Fibroblast of pulmonary artery (primary cell): ENCODE measurements at regions not wholly inside any gene's neighbourhood (a gene's known extent, or its start where the extent isn't known, plus 50 kb on each side); places are given as distances from the start of the nearest gene placed in this dataset.

Experiments used
- DNase-seq: peaks from one replicate; pipeline ENCODE4 v3.0.0-alpha.2; 2010; ENCODE audit warnings: low read depth
- H3K4me3 ChIP-seq: replicated peaks from 2 replicates; pipeline ENCODE4 v1.5.1; 2011; ENCODE audit warnings: low read depth, mild to moderate bottlenecking, control low read depth, low read length, moderate library complexity
- CTCF ChIP-seq: IDR thresholded peaks from 2 replicates; pipeline ENCODE4 v1.5.1; 2011; ENCODE audit warnings: mild to moderate bottlenecking, control low read depth, low read length, inconsistent platforms; ENCODE audit errors: missing control alignments

DNA sequence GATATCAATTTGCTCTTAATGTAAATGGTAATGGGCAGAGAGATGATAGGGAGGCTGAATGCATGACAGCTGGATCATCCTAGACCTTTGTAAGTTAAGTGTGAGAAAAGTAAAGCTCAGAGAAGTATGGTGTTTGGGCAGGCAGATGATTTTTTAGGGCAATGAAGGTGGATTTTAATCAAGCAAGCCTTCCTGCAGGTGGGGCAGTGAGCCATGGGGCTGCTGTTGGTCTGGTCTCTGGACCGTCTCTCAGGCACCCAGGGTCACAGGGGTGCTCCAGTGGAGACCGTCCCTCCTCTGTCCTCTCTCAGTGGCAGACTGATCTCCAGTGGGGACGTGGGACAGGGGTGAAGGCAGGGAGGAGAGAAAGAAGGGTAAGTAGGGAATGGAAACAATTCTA is 69.8 kb upstream of the STK17B start:
- H3K4me3 ChIP-seq: no peak overlapping the region
- no peak for DNase-seq
- no peak for TF ChIP-seq CTCF

- no peak for TF ChIP-seq CTCF
- no peak overlapping the region for H3K4me3 ChIP-seq
- DNase-seq: no peak
Measured at GRCh38 chr2:196242131-196242620, 70.8 kb upstream of the STK17B start.

GRCh38 chr2:196244516-196244915 is 73.1 kb upstream of the STK17B start:
- no peak overlapping the region for H3K4me3 ChIP-seq
- no peak for TF ChIP-seq CTCF
- DNase-seq: no peak

- TF ChIP-seq CTCF: no peak
- DNase-seq: peak; percentile 55
- H3K4me3 ChIP-seq: no peak overlapping the region
Measured at GRCh38 chr2:196244966-196245365, 73.6 kb upstream of the STK17B start.

DNA sequence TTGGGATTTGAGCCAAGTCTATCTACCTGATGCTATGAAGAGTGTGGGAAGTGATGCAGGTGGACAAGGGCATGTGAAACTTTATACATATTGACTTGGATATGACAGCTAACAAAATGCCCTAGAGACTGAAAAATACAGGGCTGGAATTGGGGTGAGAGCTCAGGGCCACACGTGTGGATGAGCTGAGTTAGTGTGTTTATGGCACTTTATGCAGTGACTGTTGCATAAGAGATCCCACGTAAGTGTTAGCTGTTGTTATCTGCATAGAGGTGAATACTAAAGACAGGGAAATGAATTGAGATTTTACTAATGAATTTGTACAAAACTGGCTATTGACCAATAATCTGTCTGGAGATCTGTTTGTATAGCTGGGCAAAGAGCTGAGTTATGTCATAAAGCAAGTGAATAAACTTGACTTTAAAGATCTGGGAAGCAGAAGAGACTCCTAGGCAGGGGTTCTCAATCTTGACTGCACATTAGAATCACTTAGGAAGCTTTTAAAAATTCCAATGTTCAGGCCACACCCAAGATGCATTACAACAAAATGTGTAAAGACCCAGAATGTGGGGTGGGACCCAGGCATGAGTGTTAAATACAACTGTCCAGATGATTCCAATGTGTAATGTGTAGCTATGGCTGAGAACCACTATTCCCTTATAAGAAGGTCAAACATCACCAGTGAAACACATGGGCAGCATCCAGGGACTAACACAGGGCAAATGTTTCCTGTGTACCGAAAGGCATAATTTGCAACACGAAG is 74.2 kb upstream of the STK17B start:
- DNase-seq: no peak
- TF ChIP-seq CTCF: no peak
- H3K4me3 ChIP-seq: no peak overlapping the region

DNA sequence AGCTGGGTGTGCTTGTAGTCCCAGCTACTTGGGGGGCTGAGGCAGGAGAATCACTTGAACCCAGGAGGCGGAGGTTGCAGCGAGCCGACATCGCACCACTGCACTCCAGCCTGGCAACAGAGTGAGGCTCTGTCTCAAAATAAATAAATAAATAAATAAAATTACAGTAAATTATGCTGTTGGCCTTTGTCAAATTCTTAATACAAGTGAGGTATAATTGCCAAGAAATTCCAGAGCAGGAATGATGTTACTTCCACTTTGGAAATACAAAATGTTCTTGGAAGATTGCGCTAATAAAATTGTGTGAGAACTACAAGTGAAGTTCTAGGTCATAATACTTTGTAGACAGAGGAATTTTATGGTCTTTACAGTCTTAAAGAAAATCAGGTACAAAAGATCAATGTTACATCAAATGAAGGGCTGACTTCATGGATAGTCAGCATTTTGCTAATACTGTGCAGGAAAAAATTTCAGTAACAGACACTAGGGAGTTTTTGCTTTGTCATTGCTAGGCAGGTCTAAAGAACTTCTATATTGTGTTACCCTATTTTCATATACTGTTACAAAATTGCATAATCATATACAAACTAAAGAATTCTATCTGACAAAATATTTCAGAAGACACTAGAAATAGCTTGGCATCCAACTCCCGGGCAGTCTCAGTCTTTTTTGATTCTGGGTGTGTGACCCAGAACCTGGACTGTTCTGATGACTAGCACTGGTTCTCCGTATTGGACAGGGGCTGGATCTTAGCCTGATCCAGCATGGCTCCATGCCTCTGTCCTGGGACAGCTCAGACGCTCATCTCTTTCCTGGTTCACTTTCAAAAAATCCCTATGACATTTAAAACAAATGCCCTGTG is 76.0 kb upstream of the STK17B start:
- no peak overlapping the region for H3K4me3 ChIP-seq
- DNase-seq: no peak
- TF ChIP-seq CTCF: no peak

- DNase-seq: no peak
- no peak for TF ChIP-seq CTCF
- H3K4me3 ChIP-seq: no peak overlapping the region
Measured at GRCh38 chr2:196247976-196248280, 76.5 kb upstream of the STK17B start.
